Esophagus squamous epithelium (tissue), 5 donors: ENCODE measurements at regions not wholly inside any gene's neighbourhood (a gene's known extent, or its start where the extent isn't known, plus 50 kb on each side); places are given as distances from the start of the nearest gene placed in this dataset.

ENCODE experiments used
- DNase-seq: peaks from one replicate; lab custom pipeline; 2025; lab: John Stamatoyannopoulos, UW
- H3K27ac ChIP-seq, 4 donors: fragments of 200-600 bp; sonication (generic); one replicate each; pipeline ENCODE4 v1.5.1; 2016 to 2019; ENCODE audit warnings: mild to moderate bottlenecking in 1 of 4
- H3K27me3 ChIP-seq, 4 donors: fragments of 200-600 bp; sonication (generic); 1 replicate in 3 of 4; 2 replicates in 1 of 4; pipeline versions ENCODE4 v1.5.1 to v1.6.0; 2017 to 2021; ENCODE audit warnings: antibody characterized with exemption in 1 of 4
- H3K36me3 ChIP-seq, 3 donors: fragments of 200-600 bp; sonication (generic); one replicate each; pipeline ENCODE4 v1.5.1; 2016 to 2019
- H3K4me1 ChIP-seq, 3 donors: fragments of 200-600 bp; sonication (generic); one replicate each; pipeline ENCODE4 v1.5.1; 2017 to 2019
- H3K4me3 ChIP-seq, 4 donors: fragments of 200-600 bp; sonication (generic); 1 replicate in 3 of 4; 2 replicates in 1 of 4; pipeline ENCODE4 v1.5.1; 2016 to 2019; ENCODE audit warnings: mild to moderate bottlenecking in 2 of 4, moderate library complexity in 1 of 4
- H3K9me3 ChIP-seq, 3 donors: fragments of 200-600 bp; sonication (generic); one replicate each; pipeline ENCODE4 v1.5.1; 2016 to 2019
- POLR2A ChIP-seq, 4 donors: fragments of 450-650 bp; IDR thresholded peaks; one replicate each; pipeline ENCODE4 v1.6.1; 2017; ENCODE audit warnings: antibody characterized with exemption in 4 of 4, mild to moderate bottlenecking in 4 of 4, moderate library complexity in 3 of 4
- WGBS, 2 donors: methylation state at CpG; one replicate each; pipeline ENCODE4 v1.1.5; 2018; 5-methylcytosine and 5-hydroxymethylcytosine counted together
- intact Hi-C: fragments of 100-400 bp; cut with DNase I; formaldehyde crosslinking; loops from one replicate; pipeline ENCODE4 v1.15.0; 2022
- TF ChIP-seq, protein P1 (sequence below), 6 experiments: fragments of 450-650 bp in 4 of 6; fragments of 200-600 bp in 2 of 6; sonication (generic) in 2 of 6; IDR thresholded peaks; one replicate each; pipeline ENCODE4 v1.5.1; 2016 to 2019; ENCODE audit warnings: antibody characterized with exemption in 6 of 6, mild to moderate bottlenecking in 4 of 6, moderate library complexity in 4 of 6
- donor health status: DM: yes; HTN: yes; CAD: no.

DNA sequence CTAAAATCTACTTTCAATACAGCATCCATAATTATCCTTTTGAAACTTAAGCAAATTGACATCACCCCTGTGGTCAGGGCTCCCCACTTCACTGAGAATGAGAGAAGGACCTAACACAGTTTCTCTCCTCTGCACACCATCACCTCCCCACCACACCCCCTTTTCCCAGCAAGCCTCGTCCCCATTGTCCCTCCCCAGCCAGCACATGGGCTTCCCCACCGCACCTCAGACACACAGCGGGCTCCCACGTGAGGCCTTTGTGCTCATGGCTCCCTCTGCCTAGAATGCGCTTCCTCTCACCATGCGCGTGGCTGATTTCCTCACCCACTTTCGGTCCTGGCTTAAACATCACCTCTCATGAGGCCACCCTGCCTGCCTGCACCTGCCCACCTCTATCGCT is 639.0 kb upstream of the FRG1 start:
- TF ChIP-seq, protein P1, sequence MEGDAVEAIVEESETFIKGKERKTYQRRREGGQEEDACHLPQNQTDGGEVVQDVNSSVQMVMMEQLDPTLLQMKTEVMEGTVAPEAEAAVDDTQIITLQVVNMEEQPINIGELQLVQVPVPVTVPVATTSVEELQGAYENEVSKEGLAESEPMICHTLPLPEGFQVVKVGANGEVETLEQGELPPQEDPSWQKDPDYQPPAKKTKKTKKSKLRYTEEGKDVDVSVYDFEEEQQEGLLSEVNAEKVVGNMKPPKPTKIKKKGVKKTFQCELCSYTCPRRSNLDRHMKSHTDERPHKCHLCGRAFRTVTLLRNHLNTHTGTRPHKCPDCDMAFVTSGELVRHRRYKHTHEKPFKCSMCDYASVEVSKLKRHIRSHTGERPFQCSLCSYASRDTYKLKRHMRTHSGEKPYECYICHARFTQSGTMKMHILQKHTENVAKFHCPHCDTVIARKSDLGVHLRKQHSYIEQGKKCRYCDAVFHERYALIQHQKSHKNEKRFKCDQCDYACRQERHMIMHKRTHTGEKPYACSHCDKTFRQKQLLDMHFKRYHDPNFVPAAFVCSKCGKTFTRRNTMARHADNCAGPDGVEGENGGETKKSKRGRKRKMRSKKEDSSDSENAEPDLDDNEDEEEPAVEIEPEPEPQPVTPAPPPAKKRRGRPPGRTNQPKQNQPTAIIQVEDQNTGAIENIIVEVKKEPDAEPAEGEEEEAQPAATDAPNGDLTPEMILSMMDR (IDR thresholded peaks at IDR 0.05) = no peak
- no peak for TF ChIP-seq POLR2A (IDR thresholded peaks at IDR 0.05)
- intact Hi-C loops = no loop called here
- no peak for DNase-seq
- H3K27me3 ChIP-seq = no peaks in the 10 kb centered on the region
- no peak overlapping the region for H3K27ac ChIP-seq
- WGBS, 2 donors = 82 to 86% methylated on average over 9 of the region's 9 CpGs
- H3K36me3 ChIP-seq = no peaks in the 10 kb centered on the region
- no peaks in the 10 kb centered on the region for H3K9me3 ChIP-seq
- H3K4me3 ChIP-seq = no peak overlapping the region
- H3K4me1 ChIP-seq = peaks cover 0 to 33% (median 7%) of the 10 kb centered on the region in 3 donors

DNA sequence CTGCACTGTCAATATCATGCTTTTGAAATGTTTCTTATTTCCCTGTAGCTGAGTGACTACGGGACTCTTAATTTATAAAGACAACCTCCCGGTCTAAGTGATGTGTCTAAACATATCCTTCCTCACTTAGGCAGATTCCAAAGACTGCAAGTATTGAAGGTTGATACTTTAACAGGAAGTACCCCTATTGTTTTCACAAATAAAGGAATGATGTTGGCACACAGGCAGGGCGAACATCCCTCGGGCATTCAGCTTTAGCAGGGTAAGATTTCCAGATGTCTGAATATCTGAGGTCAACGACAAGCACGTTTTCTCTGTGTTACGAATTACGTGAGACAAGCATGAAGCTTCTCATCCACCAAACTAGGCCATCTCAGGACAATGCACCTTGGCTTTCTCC is 638.0 kb upstream of the FRG1 start:
- no peaks in the 10 kb centered on the region for H3K36me3 ChIP-seq
- 41 to 49% methylated on average over 8 of the region's 8 CpGs for WGBS, 2 donors
- H3K27me3 ChIP-seq = no peaks in the 10 kb centered on the region
- peaks cover 0 to 33% (median 7%) of the 10 kb centered on the region in 3 donors for H3K4me1 ChIP-seq
- H3K27ac ChIP-seq = peak overlapping the region in 1 of 4 donors; percentile 83
- intact Hi-C loops = no loop called here
- DNase-seq = no peak
- no peak overlapping the region for H3K4me3 ChIP-seq
- H3K9me3 ChIP-seq = no peaks in the 10 kb centered on the region
- TF ChIP-seq POLR2A (IDR thresholded peaks at IDR 0.05) = no peak
- TF ChIP-seq, protein P1 (IDR thresholded peaks at IDR 0.05) = no peak

DNA sequence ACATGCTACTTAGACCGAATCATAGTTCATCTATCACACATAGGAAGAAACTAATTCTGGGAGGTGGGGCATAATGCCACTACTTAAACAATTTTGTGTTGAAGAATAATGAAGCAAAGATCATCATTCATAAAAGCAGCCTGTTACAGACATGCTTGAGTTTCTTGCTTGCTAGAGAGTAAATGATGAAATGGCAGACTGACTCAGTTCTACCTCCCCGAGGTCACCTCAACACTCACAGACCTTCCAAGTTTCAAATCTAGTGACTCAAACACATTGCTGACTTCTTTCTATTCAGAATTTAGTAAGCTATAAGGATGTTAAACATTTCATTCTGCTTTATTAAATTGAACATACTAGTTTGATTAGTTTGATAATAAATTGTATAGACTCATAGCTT is 636.5 kb upstream of the FRG1 start:
- Histone ChIP-seq H3K4me1 (peaks cover 0 to 33% (median 7%) of the 10 kb centered on the region in 3 donors), H3K4me3 (no peak overlapping the region), H3K36me3 (no peaks in the 10 kb centered on the region), H3K27ac (peak overlapping the region; percentile 32 to 83 (median 46)), H3K9me3 (no peaks in the 10 kb centered on the region), H3K27me3 (no peaks in the 10 kb centered on the region)
- 37 to 58% methylated on average over 2 of the region's 2 CpGs for WGBS, 2 donors
- DNase-seq = no peak
- intact Hi-C loops = no loop called here
- no peak for TF ChIP-seq POLR2A (IDR thresholded peaks at IDR 0.05)
- TF ChIP-seq, protein P1 (IDR thresholded peaks at IDR 0.05) = no peak

DNA sequence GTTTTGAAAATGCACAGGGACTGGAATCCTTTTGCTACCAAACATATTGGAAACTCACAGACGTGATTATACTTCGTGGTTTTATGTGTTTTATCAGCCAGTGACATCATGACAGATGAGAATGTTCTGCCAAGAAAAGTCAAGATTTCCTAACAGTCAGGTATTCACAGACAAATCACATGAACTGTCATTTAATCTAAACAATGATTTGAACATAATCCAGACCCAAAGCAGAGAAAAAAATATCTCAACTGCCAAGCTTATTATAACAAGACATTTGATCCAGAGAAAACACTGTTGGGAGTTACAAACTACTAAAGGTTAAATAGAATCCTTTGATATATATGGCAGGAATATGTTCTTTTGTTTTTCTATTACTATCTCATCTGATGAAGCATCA is 635.9 kb upstream of the FRG1 start:
- no peak for DNase-seq
- intact Hi-C loops = no loop called here
- TF ChIP-seq POLR2A (IDR thresholded peaks at IDR 0.05) = no peak
- TF ChIP-seq, protein P1 (IDR thresholded peaks at IDR 0.05) = no peak
- Histone ChIP-seq H3K27me3 (no peaks in the 10 kb centered on the region), H3K4me1 (peaks cover 0 to 33% (median 7%) of the 10 kb centered on the region in 3 donors), H3K27ac (peak overlapping the region; percentile 32 to 83 (median 46)), H3K9me3 (no peaks in the 10 kb centered on the region), H3K4me3 (no peak overlapping the region), H3K36me3 (no peaks in the 10 kb centered on the region)
- WGBS, 2 donors = 10 to 18% methylated on average over 2 of the region's 2 CpGs

DNA sequence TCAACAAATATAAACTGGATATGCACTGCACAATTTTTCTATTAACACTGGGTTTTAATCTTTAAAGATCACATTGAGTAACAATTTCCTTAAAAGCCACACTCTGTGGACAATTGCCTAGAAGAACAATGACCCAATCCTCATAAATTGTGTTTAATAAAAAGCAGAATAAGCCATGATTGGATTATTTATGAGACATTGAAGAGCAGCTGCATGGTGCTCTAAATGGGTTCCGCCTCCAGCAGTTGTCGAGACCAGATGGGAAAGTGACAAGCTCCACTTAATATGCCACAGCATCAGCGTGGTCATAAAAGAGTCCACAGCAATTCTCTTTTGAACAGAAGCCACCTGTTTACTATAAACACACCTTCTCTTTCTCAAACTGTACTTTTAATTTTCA is 635.2 kb upstream of the FRG1 start:
- intact Hi-C loops = no loop called here
- H3K9me3 ChIP-seq = no peaks in the 10 kb centered on the region
- H3K4me1 ChIP-seq = peaks cover 0 to 33% (median 7%) of the 10 kb centered on the region in 3 donors

More for the DNA sequence above, 635.2 kb upstream of the FRG1 start:
- no peak for TF ChIP-seq POLR2A (IDR thresholded peaks at IDR 0.05)
- TF ChIP-seq, protein P1 (IDR thresholded peaks at IDR 0.05) = no peak
- 54 to 69% methylated on average over 3 of the region's 3 CpGs for WGBS, 2 donors
- no peak for DNase-seq
- Histone ChIP-seq H3K4me3 (no peak overlapping the region), H3K27me3 (no peaks in the 10 kb centered on the region), H3K36me3 (no peaks in the 10 kb centered on the region), H3K27ac (peak overlapping the region in 1 of 4 donors; percentile 83)
